ENCODE measurements at regions not wholly inside any gene's neighbourhood (a gene's known extent, or its start where the extent isn't known, plus 50 kb on each side); places are given as distances from the start of the nearest gene placed in this dataset.

GRCh38 chr2:15693382-15693781 is 101.7 kb downstream of the DDX1 start:
- TF ChIP-seq CTCF (IDR thresholded peaks at IDR 0.05) (no peak), ZFX (IDR thresholded peaks at IDR 0.05; ENCODE audit: borderline replicate concordance) (no peak)

All from 22Rv1 (cell line).